Activated CD4-positive, alpha-beta T cell treated with anti-CD3 and anti-CD28 coated beads, Interleukin-2, amount 50 U/mL, for 1 hour (primary cell): ENCODE measurements at regions not wholly inside any gene's neighbourhood (a gene's known extent, or its start where the extent isn't known, plus 50 kb on each side); places are given as distances from the start of the nearest gene placed in this dataset.
"Not testable (repeated sequence)": the region's sequence is repeated elsewhere in the genome, so short reads cannot be mapped to it uniquely, and the experiment has no call there.

Source experiments
- DNase-seq: peaks from one replicate; pipeline ENCODE4 v3.0.0-alpha.2; 2020

DNA sequence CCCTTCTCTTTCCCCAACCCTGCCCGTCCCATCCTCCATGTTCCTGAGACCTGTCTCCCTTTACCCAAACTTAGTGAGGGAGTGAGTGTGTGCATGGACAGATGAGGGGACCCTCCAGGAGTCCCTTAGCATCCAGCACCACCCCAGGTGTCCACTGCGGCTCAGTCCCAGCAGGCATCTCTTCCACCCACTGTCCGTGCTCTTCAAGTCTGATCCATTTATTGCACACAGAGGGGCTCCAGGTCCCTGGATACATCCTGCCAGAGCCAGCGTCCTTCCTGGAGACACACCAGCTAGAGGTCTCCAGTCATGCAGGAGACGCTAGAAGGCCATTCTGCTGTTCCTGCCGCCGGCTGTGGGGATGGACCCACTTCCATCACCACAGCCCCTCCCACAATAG lies 239.2 kb downstream of the ADGRD1 start:
- no peak for DNase-seq

DNA sequence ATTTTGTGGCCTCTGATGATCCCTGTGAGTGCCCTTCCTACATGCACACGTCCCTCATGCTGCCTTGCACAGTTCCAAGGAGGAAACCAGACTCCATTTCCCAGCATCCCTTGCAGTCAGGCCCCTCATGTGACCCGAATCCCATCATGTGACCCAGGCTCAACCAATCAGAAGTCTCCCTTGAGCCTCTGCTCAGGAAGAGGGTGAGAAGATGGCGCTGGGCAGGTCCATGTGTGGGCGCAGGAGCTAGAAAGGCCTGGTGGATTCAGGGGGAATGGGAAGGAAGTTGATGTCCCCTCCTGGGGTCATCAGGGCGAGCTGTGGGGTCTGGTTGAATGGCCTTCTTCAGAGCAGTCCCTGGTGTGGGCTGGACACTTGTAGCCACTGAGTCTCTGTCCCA lies 240.5 kb downstream of the ADGRD1 start:
- no peak for DNase-seq

GRCh38 chr12:131195796-131196195 lies 242.1 kb downstream of the ADGRD1 start:
- DNase-seq, result no peak

- DNase-seq, result no peak
These were observed 242.5 kb downstream of the ADGRD1 start for GRCh38 chr12:131196220-131196619.

GRCh38 chr12:131197490-131197889 lies 243.8 kb downstream of the ADGRD1 start:
- no peak for DNase-seq

- DNase-seq, result no peak
These were observed 245.5 kb downstream of the ADGRD1 start for GRCh38 chr12:131199221-131199620.

- not testable (repeated sequence) for DNase-seq
These were observed 248.2 kb downstream of the ADGRD1 start for GRCh38 chr12:131201912-131202311.

- DNase-seq, result no peak
These were observed 249.1 kb downstream of the ADGRD1 start for GRCh38 chr12:131202592-131203378.

DNA sequence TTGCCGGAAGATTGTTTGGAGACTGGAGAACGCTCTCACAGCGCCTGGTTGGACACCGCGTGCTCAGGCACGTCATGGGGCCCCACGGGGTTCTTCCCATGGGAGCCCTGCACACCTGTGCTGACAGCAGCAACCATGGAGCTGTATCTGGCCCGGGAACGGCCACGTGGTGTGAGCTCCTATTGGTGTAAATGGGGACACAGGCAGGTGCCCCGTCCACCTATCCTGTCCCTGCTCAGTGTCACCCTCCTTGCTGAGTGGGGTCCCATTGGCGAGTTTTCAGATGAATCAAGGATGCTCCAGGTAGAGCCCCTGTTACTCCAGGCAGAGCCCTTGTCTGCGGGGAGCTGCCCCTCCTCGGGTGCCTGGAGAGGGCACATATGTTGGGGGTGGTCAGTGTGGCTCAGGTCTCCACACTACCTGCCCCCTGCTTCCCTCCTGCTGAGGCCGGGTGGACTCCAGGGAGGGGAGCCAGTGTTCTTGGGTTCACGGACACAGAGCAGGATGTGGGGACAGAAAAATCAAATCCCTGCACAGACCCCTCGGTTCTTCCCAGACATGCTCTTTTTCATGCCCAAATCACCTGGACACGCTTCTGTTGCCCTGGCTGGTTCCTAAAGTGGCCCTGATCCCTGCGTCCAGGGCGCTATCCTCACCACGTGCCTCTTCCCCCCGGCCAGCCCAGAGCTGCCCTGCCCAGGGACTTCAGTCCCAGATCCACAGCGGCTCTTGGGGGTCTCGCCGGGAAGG lies 250.1 kb downstream of the ADGRD1 start:
- no peak for DNase-seq

DNA sequence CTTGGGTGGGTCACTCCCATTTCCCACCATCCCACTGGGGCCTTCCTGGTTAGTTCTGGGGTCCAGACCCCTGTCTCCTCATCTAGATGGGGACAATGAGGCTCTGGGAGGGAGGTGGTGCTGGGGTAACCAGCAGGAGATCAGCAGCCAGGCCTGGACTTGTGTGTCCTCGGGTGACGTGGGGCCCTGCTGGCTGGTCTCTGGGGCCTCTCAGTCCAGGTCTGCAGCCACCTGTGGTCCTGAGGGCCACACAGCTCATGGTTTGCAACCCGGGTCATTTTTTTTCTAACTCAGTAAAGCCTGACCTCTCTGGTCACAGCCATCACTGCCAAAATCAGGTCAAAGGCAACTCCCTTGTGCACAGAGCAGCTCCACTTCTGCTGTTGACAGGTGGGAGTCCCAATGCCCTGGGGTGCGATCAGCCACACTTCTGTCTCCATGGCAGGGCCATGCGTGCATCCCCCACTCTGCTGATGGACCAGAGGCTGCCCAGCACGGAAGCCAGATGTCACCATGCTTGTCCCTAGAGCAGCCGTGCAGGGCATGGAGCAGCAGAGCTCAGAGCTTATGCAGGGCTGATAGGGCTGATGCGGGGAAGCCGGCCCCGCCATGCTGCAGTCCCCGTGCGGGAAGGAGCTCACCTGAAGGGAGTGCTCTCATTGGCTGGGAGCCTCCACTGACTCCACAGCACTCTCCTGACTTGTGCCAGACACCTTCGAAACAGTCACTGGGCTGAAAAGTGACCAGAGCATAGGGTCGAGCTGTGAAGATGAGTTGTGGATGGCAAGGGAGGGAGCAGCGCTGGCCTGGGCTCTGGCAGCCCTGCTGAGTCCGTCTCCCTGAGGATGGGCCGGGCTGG lies 250.9 kb downstream of the ADGRD1 start:
- DNase-seq, result no peak

DNA sequence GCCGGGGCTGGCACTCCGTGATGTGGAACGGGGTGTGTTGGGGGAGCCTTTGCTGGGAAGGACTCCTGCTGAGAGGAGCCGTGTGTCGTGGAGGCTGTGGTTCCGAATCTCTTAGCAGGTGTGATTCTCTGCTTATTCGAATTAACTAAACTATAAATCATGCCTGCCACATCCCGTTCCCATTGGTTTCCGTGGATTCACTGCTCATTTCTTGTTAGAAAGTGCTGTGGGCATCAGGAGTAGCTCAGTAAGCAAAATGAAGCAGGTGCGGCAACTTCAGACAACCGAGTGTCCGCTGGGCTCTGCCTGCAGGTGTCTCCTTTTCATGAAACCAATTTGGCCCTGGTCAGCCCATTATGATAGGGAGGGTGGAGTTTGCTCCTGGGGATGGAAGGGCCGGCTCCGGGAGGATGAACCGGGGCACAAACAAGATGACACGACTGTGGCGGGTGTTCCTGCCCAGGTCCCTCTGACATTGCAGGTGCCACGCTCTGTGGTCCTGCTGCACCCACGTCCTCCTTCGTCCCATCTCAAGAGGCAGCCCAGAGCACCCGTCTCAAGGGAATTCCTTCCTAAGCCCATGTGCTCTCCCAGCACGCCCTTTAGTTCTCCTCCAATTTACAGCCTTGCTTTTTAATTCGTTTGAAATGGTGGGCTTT lies 251.7 kb downstream of the ADGRD1 start:
- not testable (repeated sequence) for DNase-seq

- not testable (repeated sequence) for DNase-seq
These were observed 253.1 kb downstream of the ADGRD1 start for GRCh38 chr12:131206630-131207299.

GRCh38 chr12:131207300-131207660 lies 253.6 kb downstream of the ADGRD1 start:
- DNase-seq, result not testable (repeated sequence)

- DNase-seq, result not testable (repeated sequence)
These were observed 254.1 kb downstream of the ADGRD1 start for GRCh38 chr12:131207841-131208240.

DNA sequence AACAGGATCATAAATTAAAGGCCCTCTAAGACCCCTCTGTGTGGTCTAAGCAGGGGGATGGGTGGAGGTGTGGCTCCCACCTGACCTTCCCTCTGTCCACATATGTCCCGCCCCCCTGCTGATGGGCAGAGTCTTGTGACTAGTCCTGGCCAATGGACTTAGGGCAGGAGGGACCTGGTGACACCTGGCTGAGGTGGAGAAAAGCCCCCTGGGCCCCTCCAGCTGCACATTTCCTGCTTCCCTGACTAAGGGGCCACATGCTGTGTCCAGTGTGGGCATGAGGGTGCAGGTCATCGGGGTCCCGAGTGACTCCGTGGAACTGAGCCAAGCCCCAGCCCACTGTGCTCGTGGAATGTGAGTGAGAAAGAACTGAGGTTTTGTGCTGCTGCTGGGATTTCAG lies 254.7 kb downstream of the ADGRD1 start:
- DNase-seq, result no peak

GRCh38 chr12:131209082-131210070 lies 255.7 kb downstream of the ADGRD1 start:
- no peak for DNase-seq

DNA sequence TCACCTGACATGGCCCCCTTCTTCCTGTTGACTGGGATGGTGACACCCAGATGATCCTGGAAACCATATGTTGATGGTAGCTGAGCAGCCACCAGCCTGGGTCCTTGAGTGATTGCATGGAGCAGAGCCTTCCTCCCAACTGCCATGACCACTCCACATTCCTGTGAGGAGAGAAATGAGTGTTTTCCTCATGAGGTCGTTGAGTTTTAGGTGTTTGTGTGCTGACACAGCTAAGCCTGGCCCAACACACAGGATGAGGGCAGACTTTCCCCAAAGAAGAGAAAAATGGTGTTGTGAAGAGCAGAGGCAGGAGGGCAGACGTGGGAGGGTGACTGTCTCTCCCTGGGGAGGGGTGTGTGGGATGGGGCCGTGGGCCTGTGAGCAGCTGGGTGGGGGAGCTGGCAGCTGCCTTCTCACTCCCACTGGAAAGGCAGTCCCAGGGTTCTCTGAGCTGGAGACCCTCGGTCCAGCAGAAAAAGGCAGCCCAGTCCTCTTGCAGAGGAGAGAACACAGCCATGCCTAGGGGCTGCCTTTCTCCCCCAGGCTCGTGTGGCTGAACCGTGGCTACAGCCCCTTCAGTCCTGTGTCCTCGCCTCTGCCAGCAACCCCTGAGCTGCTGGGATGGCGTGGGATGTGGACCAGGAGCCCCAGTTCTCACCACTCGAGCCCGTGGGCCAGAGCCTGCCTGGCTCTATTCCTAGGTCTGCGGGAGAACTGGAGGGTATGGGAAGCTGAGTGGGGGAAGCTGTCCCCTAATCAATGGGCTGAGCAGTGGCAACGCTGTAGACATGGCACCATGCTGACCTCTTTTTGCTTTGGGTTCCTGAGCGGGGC lies 257.0 kb downstream of the ADGRD1 start:
- DNase-seq, result no peak

DNA sequence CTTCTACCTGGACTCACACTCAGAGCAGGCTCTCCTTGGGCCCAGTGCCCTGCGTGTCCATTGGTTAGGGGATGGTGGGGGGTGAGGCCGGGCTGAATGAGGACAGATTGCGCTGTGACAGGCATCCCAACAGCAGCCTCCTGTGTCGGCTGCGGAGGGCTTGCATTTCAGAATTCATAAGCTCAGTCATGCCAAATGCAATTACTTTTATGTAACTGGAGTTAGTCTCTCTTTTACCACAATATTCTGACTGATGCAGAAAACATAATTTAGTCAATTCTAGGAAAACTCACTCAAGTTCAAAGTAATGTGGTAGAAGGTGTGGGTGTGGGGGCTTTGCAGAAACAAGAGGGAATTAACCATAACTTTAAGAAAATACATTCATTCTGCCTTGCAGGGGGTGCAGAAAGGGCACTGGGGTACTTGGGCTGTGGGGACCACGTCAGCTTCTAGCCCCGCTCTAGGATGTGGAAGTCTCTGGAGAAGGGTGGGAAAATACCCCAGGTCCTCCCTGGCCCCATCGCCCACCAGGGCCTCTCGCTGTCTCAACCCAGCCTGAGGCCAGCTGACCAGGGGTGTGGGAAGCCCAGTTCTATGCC lies 257.7 kb downstream of the ADGRD1 start:
- no peak for DNase-seq

DNA sequence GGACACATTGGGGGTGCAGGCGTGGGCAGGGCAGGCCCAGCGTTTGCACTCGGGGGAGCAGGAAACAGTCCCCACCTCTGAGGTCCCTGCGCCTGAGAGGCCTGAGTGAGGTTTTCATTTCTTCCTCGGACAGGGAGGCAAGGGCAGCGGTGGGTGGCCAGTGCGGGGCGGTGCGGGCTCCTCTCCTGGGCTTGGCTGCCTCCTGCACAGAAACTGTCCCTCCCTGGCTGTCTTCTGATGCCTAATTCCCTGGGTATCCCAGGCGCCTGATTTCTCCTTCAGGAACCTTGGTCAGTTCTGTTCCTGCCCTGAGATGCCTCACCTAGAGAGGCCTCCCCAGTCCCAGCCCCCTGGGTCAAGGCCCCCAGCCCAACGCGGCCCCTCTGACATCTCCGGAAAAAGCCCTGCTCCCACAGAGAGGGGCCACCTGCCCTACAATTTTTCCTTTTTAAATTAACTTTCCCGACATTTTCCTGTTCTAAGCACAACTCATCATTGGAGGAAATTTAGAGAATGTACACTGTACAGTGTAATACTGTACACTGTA lies 260.3 kb downstream of the ADGRD1 start:
- DNase-seq, result no peak
